HL-60 (cell line): ENCODE measurements at regions not wholly inside any gene's neighbourhood (a gene's known extent, or its start where the extent isn't known, plus 50 kb on each side); places are given as distances from the start of the nearest gene placed in this dataset.

Experiments
- DNase-seq, 2 experiments: peaks; one replicate each; pipeline ENCODE4 v3.0.0-alpha.2; 2010 to 2020; ENCODE audit warnings: low read depth in 1 of 2, low spot score in 1 of 2
- H3K27ac ChIP-seq: fragments of 250-450 bp; sonication (Bioruptor Pico); replicated peaks from 2 replicates; pipeline ENCODE4 v1.5.1; 2020; ENCODE audit warnings: mild to moderate bottlenecking, moderate library complexity
- H3K27me3 ChIP-seq: fragments of 250-450 bp; sonication (Bioruptor Pico); 2 replicates; pipeline ENCODE4 v1.5.1; 2021; ENCODE audit warnings: mild to moderate bottlenecking, moderate library complexity; ENCODE audit not compliant: insufficient read depth, poor library complexity, severe bottlenecking
- H3K4me3 ChIP-seq: replicated peaks from 2 replicates; pipeline ENCODE4 v1.5.1; 2011; ENCODE audit warnings: mild to moderate bottlenecking, control low read depth, low read length; ENCODE audit not compliant: insufficient read depth
- GABPA ChIP-seq: IDR thresholded peaks from 2 replicates; pipeline ENCODE4 v1.6.1; 2012; ENCODE audit warnings: low read depth
- POLR2AphosphoS5 ChIP-seq: IDR thresholded peaks from 2 replicates; pipeline ENCODE4 v1.6.1; 2012; ENCODE audit warnings: low read depth
- SPI1 ChIP-seq: IDR thresholded peaks from 2 replicates; pipeline ENCODE4 v1.6.1; 2012; ENCODE audit warnings: low read depth, mild to moderate bottlenecking, borderline replicate concordance
- TF ChIP-seq, protein P1 (sequence below): IDR thresholded peaks from one replicate; pipeline ENCODE4 v1.5.1; 2011; ENCODE audit warnings: low read length, control low read depth, inconsistent platforms; ENCODE audit not compliant: insufficient read depth
- TF ChIP-seq, protein P2 (sequence below): IDR thresholded peaks from 2 replicates; pipeline ENCODE4 v1.6.1; 2012; ENCODE audit warnings: low read depth; ENCODE audit not compliant: insufficient replicate concordance

DNA sequence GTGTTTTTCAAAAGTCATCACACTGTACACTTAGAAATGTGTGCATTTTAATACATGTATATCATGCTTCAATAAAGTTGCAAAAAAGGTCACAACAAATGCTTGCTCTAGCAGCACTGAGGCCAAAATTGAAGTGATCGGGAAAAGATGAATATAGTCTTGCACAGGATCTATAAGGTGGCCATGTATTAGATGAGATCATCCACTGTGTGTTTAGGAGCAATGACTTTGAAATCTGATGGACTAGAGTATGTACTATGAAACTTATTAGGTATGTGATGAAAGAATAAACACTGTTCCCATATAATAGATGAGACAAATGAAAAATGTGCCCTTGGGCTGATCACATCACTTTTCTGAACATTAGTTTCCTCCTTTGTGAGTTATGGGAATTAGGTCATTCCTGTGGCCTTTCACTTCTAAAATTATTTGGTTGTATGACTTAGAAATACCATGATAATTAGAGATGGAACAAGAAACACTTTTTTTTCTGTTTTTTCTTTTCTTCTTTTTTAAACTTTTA is 984.6 kb downstream of the ADGRL2 start:
- TF ChIP-seq, protein P1, sequence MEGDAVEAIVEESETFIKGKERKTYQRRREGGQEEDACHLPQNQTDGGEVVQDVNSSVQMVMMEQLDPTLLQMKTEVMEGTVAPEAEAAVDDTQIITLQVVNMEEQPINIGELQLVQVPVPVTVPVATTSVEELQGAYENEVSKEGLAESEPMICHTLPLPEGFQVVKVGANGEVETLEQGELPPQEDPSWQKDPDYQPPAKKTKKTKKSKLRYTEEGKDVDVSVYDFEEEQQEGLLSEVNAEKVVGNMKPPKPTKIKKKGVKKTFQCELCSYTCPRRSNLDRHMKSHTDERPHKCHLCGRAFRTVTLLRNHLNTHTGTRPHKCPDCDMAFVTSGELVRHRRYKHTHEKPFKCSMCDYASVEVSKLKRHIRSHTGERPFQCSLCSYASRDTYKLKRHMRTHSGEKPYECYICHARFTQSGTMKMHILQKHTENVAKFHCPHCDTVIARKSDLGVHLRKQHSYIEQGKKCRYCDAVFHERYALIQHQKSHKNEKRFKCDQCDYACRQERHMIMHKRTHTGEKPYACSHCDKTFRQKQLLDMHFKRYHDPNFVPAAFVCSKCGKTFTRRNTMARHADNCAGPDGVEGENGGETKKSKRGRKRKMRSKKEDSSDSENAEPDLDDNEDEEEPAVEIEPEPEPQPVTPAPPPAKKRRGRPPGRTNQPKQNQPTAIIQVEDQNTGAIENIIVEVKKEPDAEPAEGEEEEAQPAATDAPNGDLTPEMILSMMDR, result no peak
- TF ChIP-seq, protein P2, sequence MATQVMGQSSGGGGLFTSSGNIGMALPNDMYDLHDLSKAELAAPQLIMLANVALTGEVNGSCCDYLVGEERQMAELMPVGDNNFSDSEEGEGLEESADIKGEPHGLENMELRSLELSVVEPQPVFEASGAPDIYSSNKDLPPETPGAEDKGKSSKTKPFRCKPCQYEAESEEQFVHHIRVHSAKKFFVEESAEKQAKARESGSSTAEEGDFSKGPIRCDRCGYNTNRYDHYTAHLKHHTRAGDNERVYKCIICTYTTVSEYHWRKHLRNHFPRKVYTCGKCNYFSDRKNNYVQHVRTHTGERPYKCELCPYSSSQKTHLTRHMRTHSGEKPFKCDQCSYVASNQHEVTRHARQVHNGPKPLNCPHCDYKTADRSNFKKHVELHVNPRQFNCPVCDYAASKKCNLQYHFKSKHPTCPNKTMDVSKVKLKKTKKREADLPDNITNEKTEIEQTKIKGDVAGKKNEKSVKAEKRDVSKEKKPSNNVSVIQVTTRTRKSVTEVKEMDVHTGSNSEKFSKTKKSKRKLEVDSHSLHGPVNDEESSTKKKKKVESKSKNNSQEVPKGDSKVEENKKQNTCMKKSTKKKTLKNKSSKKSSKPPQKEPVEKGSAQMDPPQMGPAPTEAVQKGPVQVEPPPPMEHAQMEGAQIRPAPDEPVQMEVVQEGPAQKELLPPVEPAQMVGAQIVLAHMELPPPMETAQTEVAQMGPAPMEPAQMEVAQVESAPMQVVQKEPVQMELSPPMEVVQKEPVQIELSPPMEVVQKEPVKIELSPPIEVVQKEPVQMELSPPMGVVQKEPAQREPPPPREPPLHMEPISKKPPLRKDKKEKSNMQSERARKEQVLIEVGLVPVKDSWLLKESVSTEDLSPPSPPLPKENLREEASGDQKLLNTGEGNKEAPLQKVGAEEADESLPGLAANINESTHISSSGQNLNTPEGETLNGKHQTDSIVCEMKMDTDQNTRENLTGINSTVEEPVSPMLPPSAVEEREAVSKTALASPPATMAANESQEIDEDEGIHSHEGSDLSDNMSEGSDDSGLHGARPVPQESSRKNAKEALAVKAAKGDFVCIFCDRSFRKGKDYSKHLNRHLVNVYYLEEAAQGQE, result no peak
- TF ChIP-seq GABPA, result no peak
- TF ChIP-seq POLR2AphosphoS5, result no peak
- TF ChIP-seq SPI1, result no peak
- Histone ChIP-seq H3K4me3 (no peak overlapping the region), H3K27ac (no peak overlapping the region), H3K27me3 (no peaks in the 10 kb centered on the region)
- DNase-seq, result no peak

DNA sequence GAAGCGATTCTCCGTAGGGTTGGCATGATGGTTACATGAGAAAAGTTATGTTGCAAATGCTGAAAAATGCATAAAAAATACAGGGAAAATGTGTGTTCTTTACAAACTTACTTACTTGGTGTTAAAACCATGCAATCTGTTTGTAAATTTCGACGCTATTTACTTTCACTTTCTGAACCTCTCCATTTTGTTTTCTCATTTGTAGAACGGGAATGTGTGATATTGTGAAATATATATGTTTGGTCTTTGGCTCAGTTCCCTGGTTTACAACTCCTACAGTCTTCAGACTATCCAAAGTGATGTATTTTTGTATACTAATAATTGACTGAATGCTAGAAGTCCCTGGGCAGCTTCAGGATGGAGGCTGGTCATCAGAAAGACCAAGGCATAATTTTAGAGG is 982.3 kb downstream of the ADGRL2 start:
- TF ChIP-seq POLR2AphosphoS5 (no peak), SPI1 (no peak), GABPA (no peak)
- TF ChIP-seq, protein P2, result no peak
- TF ChIP-seq, protein P1, result no peak
- no peaks in the 10 kb centered on the region for H3K27me3 ChIP-seq
- H3K4me3 ChIP-seq, result no peak overlapping the region
- DNase-seq, result no peak
- H3K27ac ChIP-seq, result no peak overlapping the region

DNA sequence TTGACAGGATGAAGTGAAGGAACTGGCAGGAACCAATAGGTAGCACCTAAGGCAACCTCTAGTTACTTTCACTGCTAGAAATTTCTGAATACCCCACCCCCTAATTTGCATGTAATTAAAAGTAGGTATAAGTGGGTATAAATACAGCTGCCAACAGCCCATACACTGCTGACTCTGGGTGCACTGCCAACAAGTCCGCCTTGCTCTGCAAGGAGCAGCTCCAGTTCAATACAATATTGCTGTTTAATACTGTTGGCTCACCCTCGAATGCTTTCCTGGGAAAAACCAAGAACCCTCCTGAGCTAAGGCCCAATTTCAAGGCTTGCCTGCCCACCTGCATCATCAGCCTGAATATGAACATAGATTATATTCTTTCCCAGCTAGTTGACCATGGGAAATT is 981.9 kb downstream of the ADGRL2 start:
- H3K4me3 ChIP-seq, result no peak overlapping the region
- TF ChIP-seq GABPA, result no peak
- TF ChIP-seq POLR2AphosphoS5, result no peak
- TF ChIP-seq, protein P1, result no peak
- TF ChIP-seq, protein P2, result no peak
- H3K27ac ChIP-seq, result no peak overlapping the region
- DNase-seq, result no peak
- no peaks in the 10 kb centered on the region for H3K27me3 ChIP-seq
